Ishikawa (cell line): ENCODE measurements at regions not wholly inside any gene's neighbourhood (a gene's known extent, or its start where the extent isn't known, plus 50 kb on each side); places are given as distances from the start of the nearest gene placed in this dataset.

Experiments
- CEBPB ChIP-seq: IDR thresholded peaks from 2 replicates; pipeline ENCODE4 v1.6.1; 2012
- CREB1 ChIP-seq: IDR thresholded peaks from 2 replicates; pipeline ENCODE4 v1.6.1; 2012; ENCODE audit warnings: low read depth
- NFIC ChIP-seq: IDR thresholded peaks from 2 replicates; pipeline ENCODE4 v1.6.1; 2012
- RAD21 ChIP-seq: IDR thresholded peaks from 2 replicates; pipeline ENCODE4 v1.6.1; 2012; ENCODE audit warnings: low read depth
- REST ChIP-seq: IDR thresholded peaks from 2 replicates; pipeline ENCODE4 v1.6.1; 2012; ENCODE audit warnings: low read depth, mild to moderate bottlenecking
- TAF1 ChIP-seq: IDR thresholded peaks from 2 replicates; pipeline ENCODE4 v1.6.1; 2012; ENCODE audit warnings: low read depth, mild to moderate bottlenecking
- YY1 ChIP-seq: IDR thresholded peaks from 2 replicates; pipeline ENCODE4 v1.6.1; 2012; ENCODE audit warnings: low read depth
- ZBTB7A ChIP-seq: IDR thresholded peaks from 2 replicates; pipeline ENCODE4 v1.6.1; 2012; ENCODE audit warnings: low read depth

GRCh38 chr15:37520026-37520425 lies 414.4 kb upstream of the TMCO5A start:
- TF ChIP-seq RAD21 (no peak), YY1 (no peak), CEBPB (no peak), REST (no peak), ZBTB7A (no peak), TAF1 (no peak), NFIC (no peak), CREB1 (no peak)
